Hematopoietic multipotent progenitor cell treated with erythropoietin and hydrocortisone succinate and interleukin-3 and kit ligand, for 4 days (in vitro differentiated cells): ENCODE measurements at regions not wholly inside any gene's neighbourhood (a gene's known extent, or its start where the extent isn't known, plus 50 kb on each side); places are given as distances from the start of the nearest gene placed in this dataset.

Source experiments
- DNase-seq: peaks from one replicate; pipeline ENCODE4 v3.0.0-alpha.2; 2015

DNA sequence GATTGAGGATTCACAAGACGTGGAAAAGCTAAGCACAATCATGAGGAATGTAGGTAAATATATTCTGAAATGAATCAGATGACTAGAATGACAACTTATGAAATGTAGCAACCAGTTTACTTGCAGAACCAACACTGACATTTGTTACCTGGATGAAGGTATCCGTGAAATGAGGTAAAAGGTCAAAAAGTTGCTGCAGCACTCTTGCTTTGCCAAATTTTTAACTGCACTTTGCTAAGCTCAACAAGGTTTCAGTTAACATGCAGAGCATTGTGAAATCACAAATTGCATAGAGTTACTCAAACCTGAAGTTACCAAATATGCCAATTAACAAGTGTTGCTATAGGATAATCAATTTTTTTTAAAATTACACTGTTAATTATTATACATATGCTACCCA lies 1280.1 kb downstream of the KCNT2 start:
- no peak for DNase-seq

DNA sequence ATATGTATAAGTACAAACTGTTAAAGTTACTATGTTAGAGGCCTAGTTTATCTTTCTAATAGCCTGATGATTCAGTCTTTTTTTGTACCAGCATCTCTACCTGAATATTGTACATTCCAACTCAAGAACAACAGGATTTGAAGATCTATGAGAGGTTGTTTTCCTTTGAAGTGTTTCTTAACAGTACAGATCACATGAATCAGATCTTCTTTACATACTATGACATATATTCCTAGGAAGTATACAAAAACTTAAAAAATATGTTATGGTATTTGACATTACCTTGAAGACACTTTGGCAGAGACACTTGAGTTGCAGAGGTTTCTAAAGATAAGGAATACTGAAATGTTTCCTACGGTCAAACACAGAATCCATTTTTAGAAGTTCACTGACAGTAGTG lies 1280.9 kb downstream of the KCNT2 start:
- no peak for DNase-seq

DNA sequence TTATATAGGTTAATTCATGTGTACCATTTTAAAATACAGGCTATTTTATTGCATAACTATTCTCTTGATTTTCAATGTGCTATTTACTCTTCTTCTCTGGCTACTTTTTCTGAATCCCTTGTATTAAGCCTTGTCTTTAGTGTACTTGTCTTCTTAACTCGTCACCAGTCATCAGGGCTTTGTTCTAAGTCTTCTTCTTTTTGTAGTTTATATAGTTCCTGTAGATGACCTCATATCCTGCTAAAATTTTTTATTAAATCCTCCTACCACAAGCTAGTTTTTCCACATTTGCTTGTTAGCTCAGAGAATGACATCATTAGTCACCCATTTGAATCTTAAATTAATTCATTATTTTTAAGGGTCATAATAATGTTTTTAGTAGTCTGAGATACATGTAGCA lies 1281.9 kb downstream of the KCNT2 start:
- DNase-seq: no peak

DNA sequence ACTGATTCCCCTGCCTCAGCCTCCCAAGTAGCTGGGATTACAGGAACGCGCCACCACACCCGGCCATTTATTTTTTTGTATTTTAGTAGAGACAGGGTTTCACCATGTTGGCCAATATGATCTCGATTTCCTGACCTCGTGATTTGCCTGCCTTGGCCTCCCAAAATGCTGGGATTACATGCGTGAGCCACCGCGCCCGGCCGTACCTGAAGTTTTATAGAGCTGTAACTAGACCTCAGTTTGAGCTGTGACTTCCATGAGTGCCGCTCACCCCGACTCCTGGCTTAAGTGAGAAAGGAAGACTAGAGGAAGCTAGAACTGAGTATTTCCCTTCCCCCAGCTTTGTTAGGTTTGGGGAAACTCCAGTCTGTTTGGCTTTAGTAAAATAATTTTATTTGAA lies 1283.1 kb downstream of the KCNT2 start:
- no peak for DNase-seq

DNA sequence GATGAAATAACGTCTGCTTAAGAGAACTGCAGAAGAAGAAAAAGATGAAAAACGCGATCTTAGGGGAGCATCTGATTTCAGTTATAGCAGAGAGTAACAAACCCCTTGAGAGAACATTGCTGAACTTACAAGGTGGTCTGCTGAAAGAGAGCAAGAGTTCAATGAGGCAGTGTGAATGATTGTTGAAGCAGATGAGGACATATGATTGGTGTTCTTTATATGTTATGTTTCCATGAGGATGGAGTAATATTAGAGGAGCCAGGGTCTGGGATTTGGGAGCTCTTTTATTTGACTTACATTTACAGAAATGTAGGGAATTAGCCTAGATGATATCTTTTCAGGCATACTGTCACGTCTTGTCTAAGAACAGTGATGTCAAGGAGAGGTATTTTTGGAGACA lies 1302.0 kb downstream of the KCNT2 start:
- no peak for DNase-seq

DNA sequence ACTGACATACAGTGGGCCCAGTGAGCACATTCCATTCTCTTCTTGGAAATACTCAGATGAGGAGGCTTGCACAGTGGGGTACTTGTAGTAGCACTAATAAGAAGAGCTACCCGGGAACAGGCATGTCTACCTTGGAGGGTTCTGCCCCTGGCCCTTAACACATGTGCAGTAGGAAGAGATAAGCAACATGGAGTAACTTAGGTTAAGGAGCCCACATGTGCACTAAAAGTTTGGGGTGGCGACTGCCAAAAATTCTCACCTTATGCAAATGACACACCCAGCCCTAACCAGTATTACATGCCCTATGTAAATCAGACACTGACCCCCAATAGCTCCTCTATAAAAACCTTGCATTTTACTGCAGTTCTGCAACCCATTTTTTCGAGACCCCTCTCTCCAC lies 1313.3 kb downstream of the KCNT2 start:
- DNase-seq: no peak

DNA sequence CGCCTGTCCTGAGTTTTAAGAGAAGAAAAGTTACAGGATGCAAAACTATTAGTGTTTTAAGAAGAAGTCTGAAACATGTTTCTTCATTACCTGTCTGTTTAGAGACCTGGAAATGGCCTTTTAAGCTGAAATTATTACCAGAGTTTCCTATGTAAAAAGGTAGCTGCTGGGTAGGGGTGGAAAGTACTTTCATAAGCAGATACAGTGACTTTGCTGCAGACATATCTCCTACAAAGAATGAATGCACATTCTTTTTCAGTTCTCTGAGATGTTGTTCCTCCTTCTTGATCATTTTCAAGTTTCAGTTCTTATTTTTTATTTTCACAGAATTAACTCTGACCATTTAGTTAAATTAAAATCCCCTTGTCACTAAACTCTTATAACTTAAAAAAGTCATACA lies 1329.6 kb downstream of the KCNT2 start:
- DNase-seq: no peak

DNA sequence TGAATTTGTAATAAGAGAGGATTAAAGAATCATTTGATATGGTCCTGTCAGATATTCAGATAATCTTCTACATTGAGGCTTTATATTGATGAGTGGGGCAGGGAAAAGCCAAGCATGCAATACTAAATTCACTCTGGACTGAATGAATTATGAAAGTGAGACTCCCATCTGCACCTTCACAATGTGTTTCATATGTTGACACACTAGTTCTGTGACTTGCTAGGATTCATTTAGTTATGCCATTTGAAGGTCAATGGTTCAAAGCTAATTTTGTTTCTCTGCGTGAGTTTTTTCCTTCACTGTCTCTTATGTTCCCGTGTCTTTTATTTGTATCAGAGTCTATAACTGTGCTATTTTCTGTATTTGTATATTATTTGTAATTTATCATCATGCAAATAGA lies 1332.5 kb downstream of the KCNT2 start:
- no peak for DNase-seq

DNA sequence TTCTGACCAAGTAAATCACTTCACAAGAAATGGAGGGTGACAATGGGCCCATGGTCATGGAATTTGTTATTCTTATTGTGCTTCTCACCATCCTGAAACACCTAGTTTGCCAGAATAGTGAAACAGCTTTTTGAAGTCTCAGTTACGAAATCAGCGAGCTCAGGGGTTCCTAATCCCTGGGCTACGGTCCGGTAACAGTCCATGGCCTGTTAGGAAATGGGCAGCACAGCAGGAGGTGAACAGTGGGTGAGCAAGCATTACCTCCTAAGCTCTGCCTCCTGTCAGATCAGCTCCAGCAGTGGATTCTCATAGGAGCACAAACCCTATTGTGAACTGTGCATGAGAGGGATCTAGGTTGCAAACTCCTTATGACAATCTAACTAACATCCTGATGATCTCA lies 1356.3 kb downstream of the KCNT2 start:
- no peak for DNase-seq

DNA sequence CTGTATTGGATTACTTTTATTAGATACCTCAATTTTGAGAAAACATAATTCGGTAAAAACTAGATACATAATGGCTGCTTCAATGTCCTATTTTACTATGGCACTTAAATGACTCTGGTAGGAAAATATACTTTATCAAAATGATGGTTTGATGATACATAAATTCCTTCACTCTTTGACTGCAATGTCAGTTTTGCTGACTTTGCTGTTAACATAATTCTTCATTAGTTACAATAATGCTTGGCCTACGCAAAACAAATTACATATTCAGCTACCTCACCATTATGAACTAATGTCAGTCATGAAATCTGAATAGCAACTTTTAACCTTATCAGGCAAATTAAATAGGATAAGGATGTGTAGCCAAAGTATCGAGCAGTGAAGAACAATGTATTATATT lies 1364.7 kb downstream of the KCNT2 start:
- no peak for DNase-seq

DNA sequence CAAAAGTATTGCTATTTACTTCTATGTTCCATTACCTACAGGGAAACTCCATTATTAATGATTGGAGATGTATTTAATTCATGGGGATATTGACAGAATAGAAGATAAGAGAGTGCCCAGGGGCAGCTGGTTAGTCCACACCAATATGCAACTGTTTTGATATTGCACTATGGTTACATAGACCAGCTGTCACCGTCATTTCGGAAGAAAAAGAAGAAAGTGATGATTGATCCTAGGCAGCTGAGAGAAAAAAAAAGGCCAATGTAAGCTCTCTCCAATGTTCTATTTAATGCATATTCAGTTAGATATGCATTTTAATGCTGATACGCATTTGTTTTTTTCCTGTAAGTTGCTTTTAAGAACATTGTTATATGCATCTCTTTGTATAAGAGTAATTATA lies 1367.2 kb downstream of the KCNT2 start:
- no peak for DNase-seq

DNA sequence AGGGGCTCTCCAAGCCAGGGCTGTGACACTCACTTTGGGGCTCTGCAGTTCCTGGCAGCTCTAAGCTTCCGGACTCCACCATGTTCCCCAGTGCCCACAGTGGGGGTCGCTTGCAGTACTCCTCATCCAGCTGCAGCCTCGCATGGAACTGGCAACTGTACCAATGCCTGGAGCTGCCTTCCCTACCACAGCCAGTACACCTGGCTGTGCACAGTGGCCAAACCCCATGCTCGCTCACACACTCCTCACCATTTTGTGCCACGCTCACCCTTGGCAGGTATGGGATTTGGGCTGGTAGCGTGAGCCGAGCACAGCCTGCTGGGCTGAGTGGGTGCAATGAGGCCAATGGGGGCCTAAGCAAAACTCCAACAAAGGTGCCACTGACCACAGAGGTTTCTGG lies 1369.9 kb downstream of the KCNT2 start:
- DNase-seq: no peak

DNA sequence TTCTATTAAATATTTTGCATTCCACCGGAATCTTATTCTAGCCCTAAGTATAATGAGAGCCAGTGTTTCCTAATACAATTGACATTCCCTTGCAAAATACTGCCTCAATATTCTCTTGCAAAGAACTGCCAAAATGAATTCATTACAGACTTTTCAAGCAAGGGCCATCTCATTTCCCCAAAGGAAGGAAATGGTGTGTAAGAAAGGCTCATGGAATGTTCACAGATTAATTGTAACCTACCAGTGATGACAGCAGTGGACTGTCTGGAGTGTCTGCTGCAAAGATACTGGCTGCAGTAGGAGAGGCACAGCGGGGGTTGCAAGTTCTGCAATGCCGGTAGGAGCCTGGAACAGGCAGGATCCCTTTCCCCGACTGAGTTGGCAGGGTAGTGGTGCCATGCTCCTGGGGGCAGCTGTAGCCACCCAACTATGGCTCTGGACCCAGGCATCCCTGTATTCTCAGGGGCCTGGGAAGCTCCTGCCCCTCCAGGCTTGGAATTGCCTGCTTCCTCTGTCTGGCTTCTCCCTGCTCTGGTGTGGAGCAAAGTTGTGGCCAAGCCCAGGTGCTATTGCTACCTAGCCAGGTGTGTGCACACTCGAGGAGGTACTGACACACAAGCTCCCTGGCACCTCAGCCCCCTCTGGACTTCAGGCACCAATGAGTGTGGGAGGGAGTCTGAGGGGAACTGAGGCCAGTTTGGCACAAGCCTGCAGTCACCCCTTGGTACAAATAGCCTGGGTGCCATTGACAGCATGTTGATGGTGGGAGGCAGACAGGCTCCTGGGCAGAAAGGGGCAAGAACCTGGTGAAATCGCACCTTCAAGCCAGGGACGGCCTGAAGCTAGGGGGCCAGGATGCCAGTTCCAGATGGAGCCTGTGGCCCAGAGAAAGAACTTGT lies 1371.0 kb downstream of the KCNT2 start:
- DNase-seq: no peak

DNA sequence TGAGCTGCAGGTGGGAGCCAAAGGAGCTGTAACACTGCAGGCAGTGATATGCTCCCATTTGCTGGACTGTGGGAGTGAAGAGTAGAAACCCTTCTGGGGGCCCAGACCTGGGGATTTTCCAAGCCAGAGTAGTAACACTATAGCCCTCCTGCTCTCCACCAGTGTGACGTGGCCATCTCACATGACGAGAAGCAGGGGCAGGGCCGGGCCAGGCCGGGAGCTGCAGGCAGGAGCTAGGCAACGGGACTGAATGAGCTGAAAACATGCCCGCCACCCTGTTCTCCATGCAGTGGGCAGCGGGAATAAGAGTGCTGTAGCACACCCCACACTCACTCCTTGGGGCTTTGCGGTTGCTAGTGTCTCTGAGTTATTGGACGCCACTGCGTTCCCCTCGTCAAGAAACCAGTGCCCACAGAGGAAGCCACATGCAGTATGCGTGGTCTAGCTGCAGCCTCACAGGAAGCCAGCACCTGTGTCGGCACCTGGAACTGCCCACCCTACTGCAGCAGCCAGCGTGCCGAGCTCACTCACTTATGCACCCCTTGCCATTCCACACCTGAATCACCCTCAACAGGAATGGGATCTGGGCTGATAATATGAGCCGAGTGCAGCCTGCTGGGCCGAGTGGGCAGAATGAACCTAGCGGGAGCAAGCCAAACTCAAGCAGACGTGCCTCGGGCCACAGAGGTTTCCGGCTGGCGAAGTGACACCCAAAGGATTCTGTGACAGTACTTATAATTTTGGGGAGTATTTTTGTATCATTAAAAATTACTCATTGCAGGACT lies 1389.6 kb downstream of the KCNT2 start:
- no peak for DNase-seq

DNA sequence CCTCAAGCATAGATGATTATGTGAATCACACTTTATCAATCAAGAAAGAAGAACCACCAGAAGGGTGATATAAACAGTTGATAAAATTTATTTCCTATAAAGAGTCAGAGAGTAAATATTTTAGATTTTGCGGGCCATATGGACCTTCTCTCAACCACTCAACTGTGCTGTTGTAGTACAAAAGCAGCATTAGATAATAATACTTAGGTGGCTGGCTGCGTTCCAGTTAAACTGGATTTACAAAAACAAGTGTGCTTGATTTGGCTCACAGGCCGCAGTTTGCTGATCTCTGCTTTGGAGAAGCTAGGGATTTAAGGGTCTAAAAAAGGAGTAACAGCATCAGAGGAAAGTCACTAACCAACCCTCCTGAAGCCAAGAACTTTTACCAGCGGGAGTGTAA lies 1406.0 kb downstream of the KCNT2 start:
- DNase-seq: no peak

DNA sequence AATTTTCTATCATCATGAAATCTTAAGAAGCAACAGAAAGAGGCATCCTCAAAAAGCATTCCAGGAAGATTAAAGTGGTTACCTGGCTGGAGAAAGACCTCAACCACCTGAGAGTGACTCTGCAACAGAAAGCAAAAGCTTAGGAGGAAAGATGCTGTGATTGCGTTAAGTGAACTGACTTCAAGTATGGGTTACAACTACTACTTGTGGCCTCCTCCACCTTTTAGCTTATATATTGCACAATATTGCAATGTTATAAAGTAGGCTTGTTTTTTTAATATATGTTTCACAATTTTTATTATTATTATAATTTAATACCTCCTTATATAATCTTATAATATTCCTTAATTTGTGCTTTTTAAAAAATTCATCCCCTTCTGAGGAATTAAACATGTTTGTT lies 1407.5 kb downstream of the KCNT2 start:
- DNase-seq: no peak

DNA sequence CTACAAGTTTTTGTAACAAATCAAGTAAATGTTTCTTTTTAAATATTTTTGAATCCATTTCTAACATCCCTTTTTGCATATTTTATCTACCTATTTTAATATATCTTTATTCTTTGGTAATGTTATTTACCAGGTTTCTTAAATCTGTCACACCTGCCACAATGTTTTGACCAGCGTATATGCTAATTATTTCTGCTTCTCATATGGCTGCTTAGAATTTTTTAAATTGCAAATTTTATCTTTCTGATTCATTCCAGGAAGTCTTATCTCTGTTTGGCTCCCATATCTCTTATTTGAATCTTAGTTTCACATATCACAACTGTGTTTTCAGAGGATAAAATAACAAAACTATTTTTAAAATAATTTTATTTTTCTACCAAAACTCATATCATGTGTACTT lies 1411.1 kb downstream of the KCNT2 start:
- no peak for DNase-seq

DNA sequence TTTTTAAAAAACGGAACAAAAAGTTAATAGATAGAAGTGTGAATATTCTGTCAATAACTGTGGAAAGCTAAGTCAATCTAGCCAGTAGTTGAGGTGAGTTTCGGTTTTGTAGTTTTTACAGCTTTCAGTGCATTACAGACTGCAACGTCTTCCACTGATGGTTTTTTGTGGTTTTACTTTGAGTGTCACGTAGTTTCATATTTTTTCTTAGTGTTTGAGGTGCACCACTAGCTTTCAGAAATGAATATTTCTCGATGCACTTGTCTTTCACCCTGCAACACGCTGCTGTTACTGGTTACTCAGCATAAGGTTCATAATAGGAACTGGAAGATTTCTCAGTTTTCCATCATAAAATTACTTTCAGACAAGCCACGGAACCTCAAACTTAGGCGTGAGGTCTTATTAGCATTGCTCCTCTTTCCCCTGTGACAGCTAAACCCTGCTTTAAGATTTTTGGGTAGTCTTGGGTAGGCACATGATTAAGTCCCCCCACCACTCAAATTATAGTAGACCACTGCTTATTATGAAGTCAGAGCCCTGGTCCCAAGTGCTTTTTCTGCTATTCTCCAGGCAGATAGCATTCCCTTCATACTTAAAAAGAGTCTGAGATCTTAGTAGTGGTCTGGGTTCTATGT lies 1412.7 kb downstream of the KCNT2 start:
- DNase-seq: no peak

DNA sequence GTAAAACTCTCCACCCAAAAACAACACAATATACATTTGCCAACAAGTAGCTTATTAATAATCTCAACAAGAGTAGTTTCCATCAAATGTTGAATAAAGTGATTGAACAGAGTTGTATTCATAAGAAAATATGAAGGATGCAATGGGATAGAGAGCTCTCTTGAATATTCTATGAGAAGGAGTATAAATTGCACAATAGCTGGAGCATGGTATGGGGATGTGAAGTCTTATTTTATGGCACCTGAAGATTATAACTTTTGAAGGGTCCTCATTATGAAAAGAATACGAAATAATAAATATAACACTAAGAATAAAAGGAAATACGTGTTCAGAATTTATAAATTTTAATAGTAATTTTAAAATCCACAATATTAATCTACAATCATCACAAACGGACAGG lies 1415.1 kb downstream of the KCNT2 start:
- DNase-seq: no peak

DNA sequence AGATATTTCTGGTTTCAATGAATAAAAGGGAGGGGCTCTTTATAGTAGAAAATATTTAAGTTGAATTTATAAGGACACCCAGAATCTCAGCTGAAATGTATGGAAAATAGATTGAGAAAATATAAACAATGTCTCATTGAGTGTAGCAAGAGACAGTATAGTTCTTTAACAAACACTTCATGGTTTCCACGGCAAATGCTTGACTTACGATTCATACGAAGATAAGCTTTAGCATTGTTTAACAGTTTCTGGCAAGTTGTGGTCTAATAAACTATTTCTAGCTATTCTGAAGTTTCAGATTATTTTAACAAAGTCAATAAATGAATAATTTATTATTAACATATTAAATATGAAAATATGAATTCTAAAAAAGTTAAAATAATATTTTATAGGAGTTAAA lies 1419.4 kb downstream of the KCNT2 start:
- no peak for DNase-seq

DNA sequence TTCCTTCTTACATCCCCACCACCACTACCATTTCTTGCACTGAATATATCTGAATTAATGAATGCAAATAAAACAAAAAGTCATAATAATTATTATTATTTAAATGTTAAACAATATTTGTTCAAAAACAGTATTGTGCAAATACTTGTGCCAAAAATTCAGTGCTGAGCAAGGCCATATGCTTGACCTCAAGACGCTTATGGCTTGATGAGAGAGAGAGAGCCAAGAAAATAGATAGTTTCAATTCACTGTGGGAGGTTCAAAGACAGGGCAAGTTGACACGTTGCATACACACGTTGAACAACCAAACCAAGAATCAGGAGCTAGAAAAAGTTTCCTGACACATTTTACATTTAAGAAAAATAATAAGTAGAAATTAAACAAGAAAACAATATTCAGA lies 1421.7 kb downstream of the KCNT2 start:
- DNase-seq: no peak

DNA sequence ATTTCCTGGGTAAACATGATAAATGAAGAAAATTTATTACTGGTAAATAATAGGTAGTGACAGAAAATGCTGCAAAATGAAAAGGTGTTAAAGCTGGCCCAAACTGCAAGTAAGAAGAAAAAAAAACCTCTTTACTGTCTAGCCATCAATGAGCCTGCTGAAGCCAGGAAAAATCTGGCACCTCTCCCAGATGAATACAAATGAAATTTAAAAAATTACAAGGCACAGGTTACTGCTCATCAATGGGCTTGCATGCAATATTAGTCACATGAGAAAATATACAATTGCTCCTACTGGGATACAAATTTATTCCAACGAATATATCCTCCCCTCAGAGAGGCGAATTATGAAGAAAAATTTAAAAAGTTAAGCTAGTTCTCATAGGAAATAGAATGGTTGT lies 1422.5 kb downstream of the KCNT2 start:
- no peak for DNase-seq

DNA sequence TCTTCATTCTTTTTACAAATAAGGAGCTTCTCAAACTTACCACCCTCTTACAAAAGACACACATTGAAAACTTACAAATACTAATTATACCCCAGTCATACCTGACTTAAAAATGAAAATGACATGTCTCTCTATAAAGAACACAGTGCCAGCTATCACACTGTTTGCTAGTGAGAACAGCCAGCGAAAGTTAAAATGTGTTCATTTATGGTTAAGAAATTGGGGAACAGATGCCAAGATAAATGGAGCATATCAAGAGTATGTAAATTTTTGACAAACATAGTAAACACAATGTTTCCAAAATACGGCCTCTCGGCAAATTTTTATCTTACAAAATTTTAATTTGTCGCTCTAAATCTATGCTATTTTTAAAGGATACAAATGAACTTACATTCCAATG lies 1422.9 kb downstream of the KCNT2 start:
- DNase-seq: no peak

DNA sequence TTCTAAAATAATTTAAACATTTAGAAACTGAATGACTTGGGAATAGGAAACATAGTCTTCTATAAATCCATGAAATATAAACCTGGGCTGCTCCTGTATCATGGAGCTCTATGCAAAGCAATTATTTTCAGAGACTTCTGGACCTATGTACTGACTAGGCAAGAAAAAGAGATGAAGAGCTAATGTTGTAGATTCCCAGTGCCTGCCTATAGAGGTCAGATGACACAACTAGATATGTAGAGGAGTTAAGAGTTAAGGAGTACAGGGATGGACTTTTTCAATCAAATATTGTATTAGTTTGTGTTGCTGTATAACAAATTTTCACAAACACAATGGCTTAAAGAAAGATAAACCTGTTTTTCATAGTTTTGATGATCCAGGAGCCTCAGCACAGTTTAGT lies 1434.5 kb downstream of the KCNT2 start:
- no peak for DNase-seq
